MM.1S (cell line): ENCODE measurements at regions not wholly inside any gene's neighbourhood (a gene's known extent, or its start where the extent isn't known, plus 50 kb on each side); places are given as distances from the start of the nearest gene placed in this dataset.

Source experiments
- DNase-seq: peaks from one replicate; pipeline ENCODE4 v3.0.0-alpha.2; 2015
- H2AFZ ChIP-seq: fragments of 300-600 bp; sonication (generic); 2 replicates; pipeline ENCODE4 v1.6.0; 2016; ENCODE audit warnings: antibody characterized with exemption, low read length
- H3F3A ChIP-seq: fragments of 300-600 bp; sonication (generic); 2 replicates; pipeline ENCODE4 v1.6.1; 2016; ENCODE audit warnings: mild to moderate bottlenecking, antibody characterized with exemption, low read length, moderate library complexity, mixed read lengths; ENCODE audit not compliant: insufficient read depth
- H3K27ac ChIP-seq: fragments of 300-600 bp; sonication (generic); 2 replicates; pipeline ENCODE4 v1.5.1; 2016; ENCODE audit warnings: mild to moderate bottlenecking, low read length
- H3K27me3 ChIP-seq: fragments of 300-600 bp; sonication (generic); replicated peaks from 2 replicates; pipeline ENCODE4 v1.6.0; 2016; ENCODE audit warnings: low read length; ENCODE audit not compliant: insufficient read depth
- H3K36me3 ChIP-seq: fragments of 300-600 bp; sonication (generic); replicated peaks from 2 replicates; pipeline ENCODE4 v1.6.1; 2016; ENCODE audit warnings: mild to moderate bottlenecking, low read length, mixed read lengths; ENCODE audit not compliant: insufficient read depth
- H3K4me1 ChIP-seq: fragments of 300-600 bp; sonication (generic); 2 replicates; pipeline ENCODE4 v1.6.1; 2016; ENCODE audit warnings: low read length, mixed read lengths
- H3K4me2 ChIP-seq: fragments of 300-600 bp; sonication (generic); 2 replicates; pipeline ENCODE4 v1.6.0; 2016; ENCODE audit warnings: low read depth, low read length
- H3K4me3 ChIP-seq: fragments of 300-600 bp; sonication (generic); 2 replicates; pipeline ENCODE4 v1.5.1; 2016; ENCODE audit warnings: low read length, mixed read lengths
- H3K79me2 ChIP-seq: fragments of 300-600 bp; sonication (generic); 2 replicates; pipeline ENCODE4 v1.6.1; 2016; ENCODE audit warnings: mixed run types, low read length, mixed read lengths
- H3K9ac ChIP-seq: fragments of 300-600 bp; sonication (generic); 2 replicates; pipeline ENCODE4 v1.6.1; 2016; ENCODE audit warnings: low read length, mixed read lengths
- H3K9me2 ChIP-seq: fragments of 300-600 bp; sonication (generic); replicated peaks from 2 replicates; pipeline ENCODE4 v1.6.1; 2016; ENCODE audit warnings: mild to moderate bottlenecking, low read length, mixed read lengths; ENCODE audit not compliant: insufficient read depth
- H3K9me3 ChIP-seq: fragments of 300-600 bp; sonication (generic); replicated peaks from 2 replicates; pipeline ENCODE4 v1.6.1; 2016; ENCODE audit warnings: mild to moderate bottlenecking, low read length, mixed read lengths; ENCODE audit not compliant: insufficient read depth
- H4K20me1 ChIP-seq: fragments of 300-600 bp; sonication (generic); 2 replicates; pipeline ENCODE4 v1.6.1; 2016; ENCODE audit warnings: mild to moderate bottlenecking, low read length, moderate library complexity, mixed read lengths; ENCODE audit not compliant: insufficient read depth
- EZH2 ChIP-seq: fragments of 300-600 bp; sonication (generic); optimal IDR thresholded peaks from 2 replicates; pipeline ENCODE3; 2017; ENCODE audit warnings: low read depth, mild to moderate bottlenecking, antibody characterized with exemption, low read length, mixed read lengths
- EZH2phosphoT487 ChIP-seq: fragments of 300-600 bp; sonication (generic); IDR thresholded peaks from 2 replicates; pipeline ENCODE4 v1.6.1; 2018; ENCODE audit warnings: antibody characterized with exemption, low read length
- TF ChIP-seq, protein P1 (sequence below): fragments of 300-600 bp; sonication (generic); IDR thresholded peaks from 2 replicates; pipeline ENCODE4 v1.5.1; 2016; ENCODE audit warnings: antibody characterized with exemption, low read length, mixed read lengths

DNA sequence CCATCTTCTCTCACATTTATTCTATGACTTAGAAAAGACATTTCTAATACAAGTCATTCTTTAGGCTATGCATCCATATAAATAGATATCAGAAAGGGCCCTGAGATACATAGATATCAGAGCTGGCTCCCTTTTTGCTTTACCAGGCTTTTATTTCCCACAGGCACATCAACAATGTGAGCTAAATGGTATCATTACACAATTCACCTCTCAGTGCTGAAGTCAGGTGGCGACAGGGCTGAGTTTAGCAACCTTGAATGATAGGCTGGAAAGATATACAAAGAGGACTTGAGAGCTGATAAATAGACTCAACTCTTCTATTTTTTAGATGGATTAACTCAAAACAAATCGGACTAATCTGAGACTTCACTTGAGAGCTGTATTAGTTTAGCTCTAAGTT, 189.2 kb upstream of the COL1A2 start:
- DNase-seq = no peak
- no peaks in the 10 kb centered on the region for H4K20me1 ChIP-seq
- no peak overlapping the region for H3K9ac ChIP-seq
- H3K27ac ChIP-seq = no peak overlapping the region
- H3K4me1 ChIP-seq = no peaks in the 10 kb centered on the region
- no peaks in the 10 kb centered on the region for H3K79me2 ChIP-seq
- no peaks in the 10 kb centered on the region for H3K9me3 ChIP-seq
- no peak overlapping the region for H2AFZ ChIP-seq
- no peaks in the 10 kb centered on the region for H3K36me3 ChIP-seq
- H3K4me3 ChIP-seq = no peak overlapping the region
- no peak overlapping the region for H3K4me2 ChIP-seq
- no peaks in the 10 kb centered on the region for H3F3A ChIP-seq
- no peaks in the 10 kb centered on the region for H3K27me3 ChIP-seq
- no peak for TF ChIP-seq EZH2
- no peak for TF ChIP-seq EZH2phosphoT487
- TF ChIP-seq, protein P1, sequence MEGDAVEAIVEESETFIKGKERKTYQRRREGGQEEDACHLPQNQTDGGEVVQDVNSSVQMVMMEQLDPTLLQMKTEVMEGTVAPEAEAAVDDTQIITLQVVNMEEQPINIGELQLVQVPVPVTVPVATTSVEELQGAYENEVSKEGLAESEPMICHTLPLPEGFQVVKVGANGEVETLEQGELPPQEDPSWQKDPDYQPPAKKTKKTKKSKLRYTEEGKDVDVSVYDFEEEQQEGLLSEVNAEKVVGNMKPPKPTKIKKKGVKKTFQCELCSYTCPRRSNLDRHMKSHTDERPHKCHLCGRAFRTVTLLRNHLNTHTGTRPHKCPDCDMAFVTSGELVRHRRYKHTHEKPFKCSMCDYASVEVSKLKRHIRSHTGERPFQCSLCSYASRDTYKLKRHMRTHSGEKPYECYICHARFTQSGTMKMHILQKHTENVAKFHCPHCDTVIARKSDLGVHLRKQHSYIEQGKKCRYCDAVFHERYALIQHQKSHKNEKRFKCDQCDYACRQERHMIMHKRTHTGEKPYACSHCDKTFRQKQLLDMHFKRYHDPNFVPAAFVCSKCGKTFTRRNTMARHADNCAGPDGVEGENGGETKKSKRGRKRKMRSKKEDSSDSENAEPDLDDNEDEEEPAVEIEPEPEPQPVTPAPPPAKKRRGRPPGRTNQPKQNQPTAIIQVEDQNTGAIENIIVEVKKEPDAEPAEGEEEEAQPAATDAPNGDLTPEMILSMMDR = no peak
- H3K9me2 ChIP-seq = no peaks in the 10 kb centered on the region

DNA sequence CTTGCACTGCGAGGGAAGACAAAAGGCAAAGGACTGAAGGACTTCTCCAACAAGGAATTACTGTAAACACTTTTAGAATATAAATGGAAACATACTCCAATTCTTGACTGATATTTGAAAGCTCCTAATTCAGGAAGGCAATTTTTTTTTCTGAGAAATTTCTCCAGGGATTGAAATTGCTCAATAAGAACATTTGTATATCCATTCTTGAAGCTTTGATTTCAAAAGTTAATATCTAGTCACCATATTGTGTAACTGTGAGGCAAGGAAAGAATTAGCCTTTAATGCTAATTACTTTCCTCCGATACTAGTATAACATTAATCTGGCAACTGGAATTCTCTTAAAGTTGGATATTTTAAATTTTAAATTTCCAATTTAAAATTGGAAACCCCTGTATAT, 188.4 kb upstream of the COL1A2 start:
- Histone ChIP-seq H4K20me1 (no peaks in the 10 kb centered on the region), H3K79me2 (no peaks in the 10 kb centered on the region), H3K9ac (no peak overlapping the region), H2AFZ (no peak overlapping the region), H3K4me1 (no peaks in the 10 kb centered on the region), H3F3A (no peaks in the 10 kb centered on the region), H3K27ac (no peak overlapping the region), H3K4me3 (no peak overlapping the region), H3K27me3 (no peaks in the 10 kb centered on the region), H3K4me2 (no peak overlapping the region), H3K36me3 (no peaks in the 10 kb centered on the region), H3K9me3 (no peaks in the 10 kb centered on the region), H3K9me2 (no peaks in the 10 kb centered on the region)
- no peak for DNase-seq
- TF ChIP-seq, protein P1 = no peak
- TF ChIP-seq EZH2phosphoT487 (no peak), EZH2 (no peak)

DNA sequence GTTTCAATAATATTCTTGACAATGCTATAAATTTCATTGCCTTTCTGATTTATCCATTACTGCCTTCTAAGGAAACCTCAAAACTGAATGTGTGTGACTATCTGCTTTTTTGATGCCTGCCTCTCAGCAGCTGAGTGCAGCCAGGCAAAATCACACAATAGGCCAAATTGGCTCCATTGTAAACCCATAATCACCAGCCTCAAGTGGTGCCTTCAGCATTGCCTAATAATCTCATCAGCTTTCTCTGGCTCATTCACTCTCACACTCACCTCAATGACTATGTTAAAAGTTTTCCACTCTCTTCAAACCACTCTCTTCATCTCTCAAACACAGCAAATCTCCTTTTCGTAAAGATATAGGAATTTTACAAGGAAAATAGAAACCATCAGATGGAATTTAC, 182.5 kb upstream of the COL1A2 start:
- no peaks in the 10 kb centered on the region for H3K9me3 ChIP-seq
- H3K79me2 ChIP-seq = no peaks in the 10 kb centered on the region

More for the DNA sequence above, 182.5 kb upstream of the COL1A2 start:
- Histone ChIP-seq H3K9ac (no peak overlapping the region), H2AFZ (no peak overlapping the region), H4K20me1 (no peaks in the 10 kb centered on the region), H3K4me3 (no peak overlapping the region), H3K27me3 (no peaks in the 10 kb centered on the region), H3K27ac (no peak overlapping the region), H3K36me3 (no peaks in the 10 kb centered on the region), H3K4me1 (no peaks in the 10 kb centered on the region), H3K4me2 (no peak overlapping the region), H3K9me2 (no peaks in the 10 kb centered on the region), H3F3A (no peaks in the 10 kb centered on the region)
- no peak for TF ChIP-seq EZH2phosphoT487
- TF ChIP-seq EZH2 = no peak
- TF ChIP-seq, protein P1 = no peak
- DNase-seq = no peak
